ENCODE measurements at regions not wholly inside any gene's neighbourhood (a gene's known extent, or its start where the extent isn't known, plus 50 kb on each side); places are given as distances from the start of the nearest gene placed in this dataset.

DNA sequence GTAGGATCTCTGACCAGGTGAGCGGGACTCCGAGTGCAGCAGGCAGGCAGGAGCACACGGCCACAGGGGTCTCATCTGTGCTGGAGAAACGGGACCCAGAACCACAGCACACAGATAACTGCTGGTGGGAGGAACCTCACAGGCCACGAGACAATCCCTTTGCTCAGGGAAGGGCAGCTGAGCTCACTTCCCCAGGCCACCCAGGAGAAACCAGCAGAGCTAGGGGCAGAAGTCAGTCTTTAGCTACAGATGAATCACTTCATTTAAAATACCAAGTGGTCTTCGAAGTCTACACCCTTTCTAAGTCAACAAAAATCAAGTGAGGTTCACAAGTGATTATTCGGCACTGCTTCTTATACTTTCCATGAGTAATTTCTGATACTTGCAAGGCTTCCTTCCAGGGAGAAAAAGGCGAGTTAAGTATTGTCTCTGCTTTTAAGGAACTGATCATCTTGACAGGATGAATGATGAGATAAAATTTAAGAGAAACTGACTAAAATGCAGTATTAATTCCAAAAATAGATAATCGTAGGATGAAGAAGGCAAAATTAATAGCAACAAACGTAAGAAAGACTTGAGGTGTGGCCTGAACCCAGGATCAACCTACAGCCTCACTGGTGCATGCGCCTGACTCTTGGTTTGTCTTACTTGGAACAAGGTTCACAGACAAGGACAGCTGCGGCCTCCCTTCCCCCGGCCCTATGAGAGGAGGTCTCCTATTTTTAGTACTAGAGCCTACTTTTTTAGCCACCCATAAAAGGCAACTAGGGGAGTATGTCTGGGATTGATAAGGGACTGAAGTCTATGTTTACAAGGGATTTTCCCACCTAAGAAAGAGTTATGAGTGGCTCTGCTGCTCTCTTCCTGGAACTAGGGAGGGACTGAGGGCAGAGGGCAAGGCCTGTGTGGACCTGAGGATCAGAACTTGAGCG, 233.6 kb downstream of the TTLL2 start:
- Histone ChIP-seq H3K9me3 (replicated peaks; ENCODE audit: control insufficient read depth, insufficient read depth, low read depth, low read length) (no peaks in the 10 kb centered on the region), H3K27ac (ENCODE audit: extremely low read depth, low read depth, low read length) (no peak overlapping the region), H3K4me2 (ENCODE audit: insufficient read depth, low read length) (no peak overlapping the region), H3K9ac (ENCODE audit: insufficient read depth in 1 of 2, low read depth in 2 of 2, low read length in 2 of 2) (peak overlapping the region in 1 of 2 experiments; percentile 60; a peak in 1 of 4 replicates), H3K36me3 (ENCODE audit: control insufficient read depth, insufficient read depth, low read length) (no peaks in the 10 kb centered on the region), H3K4me3 (no peak overlapping the region), H3K27me3 (ENCODE audit: control insufficient read depth in 2 of 2, insufficient read depth in 2 of 2, low read length in 2 of 2) (peaks cover 2 to 41% of the 10 kb centered on the region in 2 experiments; a peak in 2 of 5 replicates), H2AFZ (ENCODE audit: low read depth, low read length) (no peak overlapping the region; the same call in 1 of the 2 replicates), H3K79me2 (ENCODE audit: control insufficient read depth, insufficient read depth, low read length) (no peaks in the 10 kb centered on the region), H3K4me1 (replicated peaks in 1 of 2; ENCODE audit: control insufficient read depth in 2 of 2, insufficient read depth in 2 of 2, low read length in 2 of 2) (peaks cover under 1 to 4% of the 10 kb centered on the region in 2 experiments; a peak in 2 of 5 replicates), H3K9me1 (ENCODE audit: control insufficient read depth, insufficient read depth, low read length) (no peaks in the 10 kb centered on the region), H4K20me1 (replicated peaks; ENCODE audit: control insufficient read depth, insufficient read depth, low read length) (no peaks in the 10 kb centered on the region)
- DNase-seq (ENCODE audit: extremely low read depth in 1 of 4, low spot score in 3 of 4) (peak in 2 of 4 experiments; percentile 40 to 50), FAIRE-seq (no peak), ATAC-seq (peak; percentile 59)
- WGBS (ENCODE audit: insufficient coverage, low coverage, missing lambda C conversion rate), result 1% methylated on average over 14 of the region's 14 CpGs
- intact Hi-C loops (cut with micrococcal nuclease), result no loop called here
- no TSS peak for BruUV-seq (replicated peaks)
- CTCF ChIA-PET (ENCODE audit: low intra/inter-chr PET ratio), result no interaction called here
- POLR2A ChIA-PET, result no interaction called here
- in situ Hi-C loops (cut with MboI), result no loop called here
- TF ChIP-seq DDX20 (tag; IDR thresholded peaks at IDR 0.05; ENCODE audit: low read depth) (no peak), COPS2 (conservative IDR thresholded peaks at IDR 0.05) (no peak), LARP7 (IDR thresholded peaks at IDR 0.05) (no peak), MEF2D (tag; conservative IDR thresholded peaks at IDR 0.05; ENCODE audit: low read depth) (peak; percentile 98), ZNF695 (CRISPR knock-in tag; IDR thresholded peaks at IDR 0.05) (no peak), SRF (CRISPR knock-in tag; IDR thresholded peaks at IDR 0.05) (peak in 1 of 2 experiments; percentile 97; a peak in 2 of 4 replicates), PHF8 (IDR thresholded peaks at IDR 0.05; ENCODE audit: borderline replicate concordance, low read length) (no peak), BRD4 (IDR thresholded peaks at IDR 0.05) (no peak), TBL1XR1 (IDR thresholded peaks at IDR 0.05; ENCODE audit: low read length in 2 of 2) (peak in 1 of 2 experiments; percentile 45; a peak in 1 of 4 replicates), MIER1 (IDR thresholded peaks at IDR 0.05; ENCODE audit: low read depth) (no peak), OTX1 (CRISPR knock-in tag; IDR thresholded peaks at IDR 0.05) (no peak), SMAD3 (CRISPR knock-in tag; conservative IDR thresholded peaks at IDR 0.05) (no peak), NR2C2 (CRISPR knock-in tag; IDR thresholded peaks at IDR 0.05) (no peak), NR2C2 (tag; IDR thresholded peaks at IDR 0.05) (peak; percentile 77), GTF2F1 (IDR thresholded peaks at IDR 0.05; ENCODE audit: low read depth, low read length) (no peak), POLR2G (IDR thresholded peaks at IDR 0.05; ENCODE audit: low read depth, low read length) (no peak)
- TF ChIP-seq, protein P1, sequence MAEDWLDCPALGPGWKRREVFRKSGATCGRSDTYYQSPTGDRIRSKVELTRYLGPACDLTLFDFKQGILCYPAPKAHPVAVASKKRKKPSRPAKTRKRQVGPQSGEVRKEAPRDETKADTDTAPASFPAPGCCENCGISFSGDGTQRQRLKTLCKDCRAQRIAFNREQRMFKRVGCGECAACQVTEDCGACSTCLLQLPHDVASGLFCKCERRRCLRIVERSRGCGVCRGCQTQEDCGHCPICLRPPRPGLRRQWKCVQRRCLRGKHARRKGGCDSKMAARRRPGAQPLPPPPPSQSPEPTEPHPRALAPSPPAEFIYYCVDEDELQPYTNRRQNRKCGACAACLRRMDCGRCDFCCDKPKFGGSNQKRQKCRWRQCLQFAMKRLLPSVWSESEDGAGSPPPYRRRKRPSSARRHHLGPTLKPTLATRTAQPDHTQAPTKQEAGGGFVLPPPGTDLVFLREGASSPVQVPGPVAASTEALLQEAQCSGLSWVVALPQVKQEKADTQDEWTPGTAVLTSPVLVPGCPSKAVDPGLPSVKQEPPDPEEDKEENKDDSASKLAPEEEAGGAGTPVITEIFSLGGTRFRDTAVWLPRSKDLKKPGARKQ (CRISPR knock-in tag; IDR thresholded peaks at IDR 0.05), result no peak
- TF ChIP-seq, protein P2, sequence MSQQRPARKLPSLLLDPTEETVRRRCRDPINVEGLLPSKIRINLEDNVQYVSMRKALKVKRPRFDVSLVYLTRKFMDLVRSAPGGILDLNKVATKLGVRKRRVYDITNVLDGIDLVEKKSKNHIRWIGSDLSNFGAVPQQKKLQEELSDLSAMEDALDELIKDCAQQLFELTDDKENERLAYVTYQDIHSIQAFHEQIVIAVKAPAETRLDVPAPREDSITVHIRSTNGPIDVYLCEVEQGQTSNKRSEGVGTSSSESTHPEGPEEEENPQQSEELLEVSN (IDR thresholded peaks at IDR 0.05; ENCODE audit: borderline replicate concordance in 1 of 2, extremely low read depth in 1 of 2, insufficient read depth in 1 of 2, insufficient read length in 1 of 2, low read depth in 1 of 2, low read length in 1 of 2, poor library complexity in 1 of 2, severe bottlenecking in 1 of 2), result no peak
- TF ChIP-seq, protein P3, sequence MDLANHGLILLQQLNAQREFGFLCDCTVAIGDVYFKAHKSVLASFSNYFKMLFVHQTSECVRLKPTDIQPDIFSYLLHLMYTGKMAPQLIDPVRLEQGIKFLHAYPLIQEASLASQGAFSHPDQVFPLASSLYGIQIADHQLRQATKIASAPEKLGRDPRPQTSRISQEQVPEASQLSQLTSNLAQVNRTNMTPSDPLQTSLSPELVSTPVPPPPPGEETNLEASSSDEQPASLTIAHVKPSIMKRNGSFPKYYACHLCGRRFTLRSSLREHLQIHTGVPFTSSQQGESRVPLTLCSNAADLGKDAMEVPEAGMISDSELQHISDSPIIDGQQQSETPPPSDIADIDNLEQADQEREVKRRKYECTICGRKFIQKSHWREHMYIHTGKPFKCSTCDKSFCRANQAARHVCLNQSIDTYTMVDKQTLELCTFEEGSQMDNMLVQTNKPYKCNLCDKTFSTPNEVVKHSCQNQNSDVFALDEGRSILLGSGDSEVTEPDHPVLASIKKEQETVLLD (IDR thresholded peaks at IDR 0.05), result no peak
